HuH-7 (cell line): ENCODE measurements at regions not wholly inside any gene's neighbourhood (a gene's known extent, or its start where the extent isn't known, plus 50 kb on each side); places are given as distances from the start of the nearest gene placed in this dataset.
"Not testable (repeated sequence)": the region's sequence is repeated elsewhere in the genome, so short reads cannot be mapped to it uniquely, and the experiment has no call there.

Experiments used
- DNase-seq: peaks from one replicate; pipeline ENCODE4 v3.0.0; 2011; ENCODE audit warnings: low spot score

- DNase-seq = no peak
Measured at GRCh38 chr10:3571310-3571825, 213.6 kb downstream of the KLF6 start.

GRCh38 chr10:3570855-3571266 is 214.1 kb downstream of the KLF6 start:
- no peak for DNase-seq

GRCh38 chr10:3570131-3570729 is 214.8 kb downstream of the KLF6 start:
- no peak for DNase-seq

- no peak for DNase-seq
Measured at GRCh38 chr10:3568983-3569382, 216.0 kb downstream of the KLF6 start.

GRCh38 chr10:3568392-3568791 is 216.6 kb downstream of the KLF6 start:
- DNase-seq = no peak

- DNase-seq = no peak
Measured at GRCh38 chr10:3567291-3567963, 217.6 kb downstream of the KLF6 start.

GRCh38 chr10:3566627-3567026 is 218.4 kb downstream of the KLF6 start:
- no peak for DNase-seq

GRCh38 chr10:3564346-3565002 is 220.5 kb downstream of the KLF6 start:
- DNase-seq = no peak

- no peak for DNase-seq
Measured at GRCh38 chr10:3563298-3563697, 221.7 kb downstream of the KLF6 start.

GRCh38 chr10:3560628-3561027 is 224.4 kb downstream of the KLF6 start:
- not testable (repeated sequence) for DNase-seq

- no peak for DNase-seq
Measured at GRCh38 chr10:3559527-3559926, 225.5 kb downstream of the KLF6 start.

- DNase-seq = no peak
Measured at GRCh38 chr10:3559011-3559410, 226.0 kb downstream of the KLF6 start.

- not testable (repeated sequence) for DNase-seq
Measured at GRCh38 chr10:3556191-3557017, 228.6 kb downstream of the KLF6 start.

- DNase-seq = no peak
Measured at GRCh38 chr10:3554121-3554522, 230.9 kb downstream of the KLF6 start.

- no peak for DNase-seq
Measured at GRCh38 chr10:3552281-3552680, 232.7 kb downstream of the KLF6 start.

- DNase-seq = no peak
Measured at GRCh38 chr10:3551761-3552160, 233.2 kb downstream of the KLF6 start.

GRCh38 chr10:3549118-3549517 is 235.9 kb downstream of the KLF6 start:
- DNase-seq = no peak

- DNase-seq = no peak
Measured at GRCh38 chr10:3548702-3549101, 236.3 kb downstream of the KLF6 start.

- no peak for DNase-seq
Measured at GRCh38 chr10:3548076-3548475, 236.9 kb downstream of the KLF6 start.

GRCh38 chr10:3544561-3544960 is 240.4 kb downstream of the KLF6 start:
- DNase-seq = no peak

- DNase-seq = no peak
Measured at GRCh38 chr10:3542185-3542611, 242.8 kb downstream of the KLF6 start.

- DNase-seq = no peak
Measured at GRCh38 chr10:3539696-3540383, 245.2 kb downstream of the KLF6 start.
